COR-L47 (cell line): ENCODE measurements at regions not wholly inside any gene's neighbourhood (a gene's known extent, or its start where the extent isn't known, plus 50 kb on each side); places are given as distances from the start of the nearest gene placed in this dataset.
"Not testable (repeated sequence)": the region's sequence is repeated elsewhere in the genome, so short reads cannot be mapped to it uniquely, and the experiment has no call there.

Source experiments
- DNase-seq: peaks from one replicate; lab custom pipeline; 2025; lab: John Stamatoyannopoulos, UW

DNA sequence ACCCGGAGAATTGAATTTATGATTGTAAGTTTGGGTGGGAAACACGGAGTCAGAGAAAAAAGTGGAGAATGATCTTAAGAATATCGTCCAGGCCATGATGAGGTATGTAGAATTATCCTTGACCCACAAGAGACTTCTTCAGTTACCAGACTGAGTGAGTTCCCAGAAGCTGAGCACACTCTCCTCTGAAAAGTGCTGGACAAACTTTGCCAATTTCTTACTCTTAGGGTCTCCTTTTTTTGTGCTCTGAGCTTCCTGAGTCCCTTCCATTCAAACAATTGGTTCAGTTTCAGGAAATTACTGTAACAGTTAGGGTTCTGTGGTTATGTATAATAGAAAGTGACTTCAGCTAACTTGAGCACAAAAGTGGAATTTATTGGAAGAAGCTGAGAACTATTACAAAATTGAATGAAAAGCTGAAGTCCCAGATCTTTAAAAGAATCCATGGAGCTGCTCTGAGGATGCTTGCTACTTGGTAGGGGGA lies 50.6 kb upstream of the EHBP1 start:
- DNase-seq, result no peak

- no peak for DNase-seq
Observed at GRCh38 chr2:62654423-62654791, 51.1 kb upstream of the EHBP1 start.

DNA sequence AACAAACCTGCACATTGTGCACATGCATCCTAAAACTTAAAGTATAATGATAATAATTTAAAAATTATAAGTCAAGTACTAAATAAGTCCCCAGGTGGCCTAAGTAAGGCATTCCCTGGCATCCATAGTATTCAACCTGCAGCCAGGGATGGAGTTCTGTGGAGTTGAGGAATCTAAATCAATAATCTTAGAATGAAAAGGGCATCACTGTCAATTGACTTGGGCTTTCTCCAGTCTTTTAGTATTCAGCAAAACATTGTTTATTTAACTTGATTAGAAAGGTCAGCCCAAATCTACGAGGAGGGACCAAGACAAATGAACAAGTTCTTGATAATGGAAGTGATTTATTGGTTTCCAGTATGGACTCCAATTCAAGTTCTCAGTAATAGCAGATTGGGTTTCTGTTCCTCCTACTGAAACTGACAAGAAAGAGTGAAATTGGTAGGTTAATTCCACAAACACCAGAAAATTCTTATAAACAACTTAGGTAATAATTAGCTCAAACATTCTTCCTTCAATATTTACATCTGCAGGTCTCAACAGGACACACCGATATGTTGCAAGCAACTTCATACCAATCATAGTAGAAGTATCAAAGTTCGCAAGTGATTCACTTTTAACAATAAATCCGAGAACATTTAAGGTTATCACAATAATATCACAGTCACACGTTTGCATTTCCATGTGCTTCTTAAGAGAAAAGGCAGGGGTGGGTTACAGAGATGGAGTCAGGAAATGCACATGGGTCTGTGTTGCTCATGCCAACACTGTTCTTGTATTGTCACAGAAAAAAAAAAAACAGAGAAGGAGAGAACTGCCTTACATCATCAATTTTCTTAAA lies 51.7 kb upstream of the EHBP1 start:
- DNase-seq, result no peak

- not testable (repeated sequence) for DNase-seq
Observed at GRCh38 chr2:62649087-62649486, 56.4 kb upstream of the EHBP1 start.

DNA sequence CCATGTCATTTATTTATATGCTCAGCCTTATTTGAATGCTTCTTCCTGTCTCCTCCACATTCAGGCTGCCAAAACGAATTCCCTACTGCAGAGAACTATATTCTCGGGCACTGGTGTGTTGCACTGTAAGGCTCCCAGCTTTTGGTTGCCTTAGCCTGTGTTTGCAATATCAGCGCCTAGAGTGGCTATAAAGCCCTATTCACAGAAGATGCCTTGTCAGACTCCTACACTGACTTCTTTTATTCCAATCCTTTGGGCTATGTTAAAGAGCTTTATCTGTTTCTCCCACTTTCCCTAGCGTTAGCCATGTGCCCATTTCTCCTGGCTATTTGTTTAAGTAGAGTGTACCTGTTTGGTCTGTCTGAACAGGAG lies 62.4 kb upstream of the EHBP1 start:
- no peak for DNase-seq

DNA sequence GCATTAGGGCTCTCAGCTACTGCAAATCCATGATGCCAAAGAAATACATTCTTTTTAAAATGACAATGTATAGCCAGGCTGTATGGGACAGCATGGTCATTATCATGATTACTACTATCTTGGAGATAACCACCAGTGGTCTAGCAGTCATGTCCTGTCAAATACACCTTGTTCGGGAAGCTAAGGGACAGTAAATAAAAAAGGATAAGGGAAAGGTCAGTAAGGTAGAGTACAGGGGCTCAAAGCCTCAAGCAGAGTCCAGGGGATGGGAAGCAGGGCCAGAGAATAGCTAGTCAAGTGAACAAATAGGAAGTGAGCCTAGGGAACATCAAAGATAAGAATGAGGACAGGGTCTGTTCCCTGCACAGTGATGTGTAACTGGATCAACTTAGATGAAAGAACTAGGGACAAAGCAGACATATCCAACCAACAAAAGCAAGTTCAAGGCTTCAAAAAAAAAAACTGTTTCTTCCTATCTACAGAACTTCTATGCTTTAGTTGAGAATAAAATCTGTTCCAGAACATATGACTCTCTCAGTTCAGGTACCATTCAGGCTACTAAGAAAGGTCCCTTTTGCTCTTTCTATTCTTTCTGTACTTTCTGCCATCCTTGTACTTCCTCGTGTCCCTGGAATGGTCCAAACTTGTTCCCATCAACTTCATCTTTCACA lies 62.9 kb upstream of the EHBP1 start:
- no peak for DNase-seq

- no peak for DNase-seq
Observed at GRCh38 chr2:62641936-62642335, 63.6 kb upstream of the EHBP1 start.

DNA sequence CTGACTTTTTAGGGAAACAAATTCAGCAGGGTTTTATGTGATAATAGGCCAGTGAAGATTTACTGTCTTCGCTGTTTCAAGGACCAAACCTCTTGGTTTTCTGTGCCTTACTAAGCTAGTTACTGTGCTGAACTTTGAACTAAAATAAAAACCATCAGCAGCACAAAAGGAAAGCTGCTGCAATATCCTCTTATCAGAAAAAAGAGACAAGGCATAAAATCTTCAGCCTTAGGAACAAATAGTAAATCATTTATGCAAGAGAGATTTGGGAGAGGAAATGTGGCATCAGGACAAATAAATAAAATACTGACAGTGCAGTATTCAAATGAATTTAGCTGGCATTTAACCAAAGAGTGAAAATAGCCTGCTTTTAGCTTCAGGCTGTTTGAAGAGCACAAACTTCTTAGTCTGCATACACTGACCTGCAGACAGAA lies 64.1 kb upstream of the EHBP1 start:
- DNase-seq, result no peak

GRCh38 chr2:62631160-62632085 lies 74.1 kb upstream of the EHBP1 start:
- DNase-seq, result no peak

- not testable (repeated sequence) for DNase-seq
Observed at GRCh38 chr2:62630206-62630605, 75.3 kb upstream of the EHBP1 start.

GRCh38 chr2:62629310-62629709 lies 76.2 kb upstream of the EHBP1 start:
- DNase-seq, result not testable (repeated sequence)

DNA sequence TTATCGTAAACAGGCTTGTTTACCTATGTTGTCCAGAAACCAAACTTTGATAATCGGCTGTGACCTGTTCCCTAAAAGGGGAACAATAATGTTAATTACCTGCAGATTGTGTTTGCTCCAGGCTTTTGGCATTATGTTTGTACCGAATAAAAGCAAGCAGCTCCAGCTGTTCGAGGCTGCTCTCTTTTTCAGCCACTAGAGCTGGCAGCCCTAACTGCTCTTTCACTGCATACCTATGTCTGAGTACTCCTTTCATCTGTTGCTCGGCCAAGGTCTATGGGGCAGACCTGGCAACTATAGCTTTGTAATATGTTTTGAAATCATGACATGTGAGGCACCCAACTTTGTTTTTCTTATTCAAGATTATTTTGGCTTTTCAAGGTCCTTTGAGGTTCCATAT lies 77.8 kb upstream of the EHBP1 start:
- DNase-seq, result no peak

- DNase-seq, result no peak
Observed at GRCh38 chr2:62624855-62625254, 80.7 kb upstream of the EHBP1 start.

DNA sequence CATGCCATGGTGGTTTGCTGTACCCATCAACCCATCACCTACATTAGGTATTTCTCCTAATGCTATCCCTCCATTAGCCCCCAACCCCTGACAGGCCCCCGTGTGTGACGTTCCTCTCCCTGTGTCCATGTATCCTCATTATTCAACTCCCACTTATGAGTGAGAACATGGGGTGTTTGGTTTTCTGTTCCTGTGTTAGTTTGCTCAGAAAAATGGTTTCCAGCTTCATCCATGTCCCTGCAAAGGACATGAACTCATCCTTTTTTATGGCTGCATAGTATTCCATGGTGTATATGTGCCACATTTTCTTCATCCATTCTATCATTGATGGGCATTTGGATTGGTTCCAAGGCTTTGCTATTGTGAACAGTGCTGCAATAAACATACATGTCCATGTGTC lies 89.0 kb upstream of the EHBP1 start:
- DNase-seq, result not testable (repeated sequence)

DNA sequence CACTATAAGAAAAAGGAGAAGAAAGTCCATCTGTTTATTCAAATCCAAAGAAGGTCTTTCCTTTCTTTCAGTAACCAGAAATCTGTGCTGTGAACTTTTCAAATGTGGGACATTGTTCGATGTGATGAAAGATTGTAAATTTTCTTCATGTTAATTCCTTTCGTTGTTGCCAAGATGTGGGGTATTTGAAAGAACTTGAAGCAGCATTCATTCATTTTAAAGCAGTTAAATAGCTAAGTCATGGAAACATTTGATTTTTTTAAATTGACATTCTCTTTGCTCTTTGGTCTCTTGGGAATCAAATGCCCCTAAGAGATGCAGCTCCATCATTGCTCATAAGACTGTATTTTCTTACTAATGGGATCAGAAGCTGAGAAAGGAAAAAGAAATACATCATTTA lies 93.7 kb upstream of the EHBP1 start:
- no peak for DNase-seq

- DNase-seq, result not testable (repeated sequence)
Observed at GRCh38 chr2:62605471-62605870, 99.5 kb upstream of the TMEM17 start.

GRCh38 chr2:62604336-62604735 lies 98.3 kb upstream of the TMEM17 start:
- DNase-seq, result peak; percentile 33

DNA sequence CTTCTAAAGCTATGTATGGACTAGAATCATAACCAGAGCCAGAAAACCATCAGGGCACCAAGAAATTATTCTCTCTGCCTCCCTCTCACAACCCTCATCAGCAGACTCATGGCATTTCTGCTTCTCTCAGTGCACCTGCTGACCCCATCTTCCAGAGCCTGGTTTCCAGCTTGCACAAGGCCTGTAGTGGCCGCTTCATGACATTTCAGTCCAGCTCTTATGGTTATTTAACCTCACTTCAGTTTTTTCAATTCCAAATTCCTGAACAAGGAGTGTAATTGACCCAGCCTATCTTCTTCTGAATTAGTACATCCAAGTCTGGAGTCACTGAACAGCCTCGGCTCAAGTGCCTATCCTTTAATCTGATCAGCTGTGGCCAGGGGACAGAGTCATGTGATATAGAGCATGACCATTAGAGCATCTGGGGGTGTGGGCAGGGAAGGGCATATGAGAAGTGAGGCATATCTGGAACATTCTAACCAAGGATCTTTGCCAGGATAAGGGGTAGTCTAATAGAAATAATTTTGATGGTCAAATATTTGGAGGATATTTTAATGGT lies 97.2 kb upstream of the TMEM17 start:
- DNase-seq, result no peak

DNA sequence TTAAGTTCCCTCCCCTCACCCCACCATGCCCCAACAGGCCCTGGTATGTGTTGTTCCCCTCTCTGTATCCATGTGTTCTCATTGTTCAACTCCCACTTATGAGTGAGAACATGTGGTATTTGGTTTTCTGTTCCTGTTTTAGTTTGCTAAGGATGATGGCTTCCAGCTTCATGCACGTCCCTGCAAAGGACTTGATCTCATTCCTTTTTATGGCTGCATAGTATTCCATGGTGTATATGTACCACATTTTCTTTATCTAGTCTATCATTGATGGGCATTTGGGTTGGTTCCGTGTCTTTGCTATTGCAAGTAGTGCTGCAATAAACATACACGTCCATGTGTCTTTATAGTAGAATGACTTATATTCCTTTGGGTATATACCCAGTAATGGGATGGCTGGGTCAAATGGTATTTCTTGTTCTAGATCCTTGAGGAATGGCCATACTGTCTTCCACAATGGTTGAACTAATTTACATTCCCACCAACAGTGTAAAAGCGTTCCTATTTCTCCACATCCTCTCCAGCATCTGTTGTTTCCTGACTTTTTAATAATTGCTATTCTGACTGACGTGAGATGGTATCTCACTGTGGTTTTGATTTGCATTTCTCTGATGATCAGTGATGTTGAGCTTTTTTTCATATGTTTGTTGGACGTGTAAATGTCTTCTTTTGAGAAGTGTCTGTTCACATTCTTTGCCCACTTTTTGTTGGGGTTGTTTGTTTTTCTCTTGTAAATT lies 93.8 kb upstream of the TMEM17 start:
- DNase-seq, result not testable (repeated sequence)

DNA sequence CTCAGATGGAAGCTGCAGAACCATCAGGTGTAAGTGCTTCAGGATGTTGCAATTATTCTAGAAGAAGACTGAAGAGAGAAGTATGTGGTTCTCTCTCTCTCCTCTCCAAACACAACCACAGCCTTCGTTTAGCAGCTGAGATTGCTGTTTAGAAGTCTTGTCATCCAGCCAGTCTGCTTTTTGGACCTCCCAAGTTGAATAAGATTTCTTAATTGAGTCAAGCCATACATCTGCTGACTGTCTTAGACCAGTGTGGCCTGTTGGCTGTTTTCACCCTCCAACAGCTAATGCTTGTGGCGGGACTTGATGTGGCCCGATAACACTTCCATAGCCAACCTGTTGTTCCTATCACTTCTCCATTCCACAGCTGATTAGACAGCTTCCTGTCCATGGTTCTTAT lies 91.3 kb upstream of the TMEM17 start:
- DNase-seq, result no peak
